ENCODE measurements at regions not wholly inside any gene's neighbourhood (a gene's known extent, or its start where the extent isn't known, plus 50 kb on each side); places are given as distances from the start of the nearest gene placed in this dataset.

DNA sequence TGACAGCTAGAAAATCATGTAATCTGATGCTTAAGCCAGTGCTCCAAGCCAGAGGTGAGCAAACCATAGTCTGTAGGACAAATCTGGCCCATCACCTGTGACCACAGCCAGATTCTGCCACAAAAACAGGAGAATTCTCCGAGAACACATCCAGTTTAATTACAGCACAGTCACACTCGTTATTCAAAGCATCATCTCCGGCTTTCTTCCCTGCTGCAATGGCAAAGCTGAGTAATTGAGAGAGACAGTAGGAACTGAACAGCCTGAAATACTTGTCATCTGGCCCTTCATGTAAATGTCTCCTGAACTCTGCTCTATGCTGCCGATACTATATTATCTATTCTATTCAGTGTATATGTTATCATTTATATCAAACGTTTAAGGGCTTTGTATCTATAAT is 121.4 kb upstream of the FOXF1 start:
- TF ChIP-seq, protein P1, sequence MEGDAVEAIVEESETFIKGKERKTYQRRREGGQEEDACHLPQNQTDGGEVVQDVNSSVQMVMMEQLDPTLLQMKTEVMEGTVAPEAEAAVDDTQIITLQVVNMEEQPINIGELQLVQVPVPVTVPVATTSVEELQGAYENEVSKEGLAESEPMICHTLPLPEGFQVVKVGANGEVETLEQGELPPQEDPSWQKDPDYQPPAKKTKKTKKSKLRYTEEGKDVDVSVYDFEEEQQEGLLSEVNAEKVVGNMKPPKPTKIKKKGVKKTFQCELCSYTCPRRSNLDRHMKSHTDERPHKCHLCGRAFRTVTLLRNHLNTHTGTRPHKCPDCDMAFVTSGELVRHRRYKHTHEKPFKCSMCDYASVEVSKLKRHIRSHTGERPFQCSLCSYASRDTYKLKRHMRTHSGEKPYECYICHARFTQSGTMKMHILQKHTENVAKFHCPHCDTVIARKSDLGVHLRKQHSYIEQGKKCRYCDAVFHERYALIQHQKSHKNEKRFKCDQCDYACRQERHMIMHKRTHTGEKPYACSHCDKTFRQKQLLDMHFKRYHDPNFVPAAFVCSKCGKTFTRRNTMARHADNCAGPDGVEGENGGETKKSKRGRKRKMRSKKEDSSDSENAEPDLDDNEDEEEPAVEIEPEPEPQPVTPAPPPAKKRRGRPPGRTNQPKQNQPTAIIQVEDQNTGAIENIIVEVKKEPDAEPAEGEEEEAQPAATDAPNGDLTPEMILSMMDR (IDR thresholded peaks at IDR 0.05), result no peak
- TF ChIP-seq POLR2AphosphoS5 (IDR thresholded peaks at IDR 0.05), result no peak
